Mesenchymal stem cell (in vitro differentiated cells and primary cell): ENCODE measurements at regions not wholly inside any gene's neighbourhood (a gene's known extent, or its start where the extent isn't known, plus 50 kb on each side); places are given as distances from the start of the nearest gene placed in this dataset.

Source experiments
- DNase-seq: peaks from one replicate; pipeline ENCODE4 v3.0.0-alpha.2; 2013
- H2AFZ ChIP-seq: one replicate; pipeline ENCODE4 v1.6.1; 2013; ENCODE audit warnings: low read depth, mild to moderate bottlenecking, control low read depth, inconsistent platforms, low read length, moderate library complexity
- H2AK5ac ChIP-seq: 2 replicates; pipeline ENCODE4 v1.6.1; 2013; ENCODE audit warnings: low read length, moderate library complexity, mild to moderate bottlenecking, inconsistent platforms; ENCODE audit not compliant: severe bottlenecking
- H2BK120ac ChIP-seq: one replicate; pipeline ENCODE4 v1.6.1; 2013; ENCODE audit warnings: low read depth, mild to moderate bottlenecking, inconsistent platforms, low read length, moderate library complexity
- H2BK12ac ChIP-seq, 2 experiments: one replicate each; pipeline ENCODE4 v1.6.1; 2013; ENCODE audit warnings: inconsistent platforms in 2 of 2, low read length in 2 of 2, mild to moderate bottlenecking in 2 of 2, moderate library complexity in 2 of 2, control low read depth in 1 of 2
- H2BK15ac ChIP-seq: one replicate; pipeline ENCODE4 v1.6.1; 2013; ENCODE audit warnings: mild to moderate bottlenecking, low read depth, inconsistent platforms; ENCODE audit not compliant: poor library complexity, severe bottlenecking
- H2BK5ac ChIP-seq: 2 replicates; pipeline ENCODE4 v1.6.1; 2013; ENCODE audit warnings: low read depth, mild to moderate bottlenecking, low read length, control low read depth, inconsistent platforms; ENCODE audit not compliant: poor library complexity, severe bottlenecking
- H3K14ac ChIP-seq, 2 experiments: one replicate each; pipeline ENCODE4 v1.6.1; 2013; ENCODE audit warnings: inconsistent platforms in 2 of 2, low read length in 2 of 2, control low read depth in 1 of 2, mild to moderate bottlenecking in 1 of 2, moderate library complexity in 1 of 2
- H3K18ac ChIP-seq, 2 experiments: one replicate each; pipeline ENCODE4 v1.6.1; 2013; ENCODE audit warnings: inconsistent platforms in 2 of 2, low read length in 2 of 2, control low read depth in 1 of 2, low read depth in 1 of 2, mild to moderate bottlenecking in 1 of 2
- H3K23ac ChIP-seq, 2 experiments: one replicate each; pipeline ENCODE4 v1.6.1; 2013; ENCODE audit warnings: inconsistent platforms in 2 of 2, low read length in 2 of 2, mild to moderate bottlenecking in 2 of 2, moderate library complexity in 2 of 2, control low read depth in 1 of 2
- H3K27ac ChIP-seq: 2 replicates; pipeline ENCODE4 v1.5.1; 2013; ENCODE audit warnings: mild to moderate bottlenecking, moderate library complexity, low read length, control low read depth, inconsistent platforms; ENCODE audit not compliant: poor library complexity, severe bottlenecking
- H3K27me3 ChIP-seq, 2 experiments: 2 replicates each; pipeline versions ENCODE4 v1.6.1 to v1.7.0; 2013; ENCODE audit warnings: low read length in 2 of 2, mild to moderate bottlenecking in 2 of 2, moderate library complexity in 2 of 2, control low read depth in 1 of 2, inconsistent platforms in 1 of 2; ENCODE audit not compliant: control insufficient read depth in 1 of 2, insufficient read depth in 1 of 2
- H3K36me3 ChIP-seq, 2 experiments: 2 replicates each; pipeline versions ENCODE4 v1.6.1 to v1.7.0; 2013; ENCODE audit warnings: low read length in 2 of 2, control low read depth in 1 of 2, inconsistent platforms in 1 of 2, low read depth in 1 of 2, mild to moderate bottlenecking in 1 of 2; ENCODE audit not compliant: insufficient read depth in 2 of 2, control insufficient read depth in 1 of 2
- H3K4ac ChIP-seq, 2 experiments: one replicate each; pipeline ENCODE4 v1.6.1; 2013; ENCODE audit warnings: inconsistent platforms in 2 of 2, low read length in 2 of 2, mild to moderate bottlenecking in 2 of 2, moderate library complexity in 2 of 2, control low read depth in 1 of 2, low read depth in 1 of 2
- H3K4me1 ChIP-seq: 2 replicates; pipeline ENCODE4 v1.6.1; 2013; ENCODE audit warnings: low read depth, low read length, control low read depth; ENCODE audit not compliant: control insufficient read depth, insufficient read depth
- H3K4me2 ChIP-seq: 2 replicates; pipeline ENCODE4 v1.6.1; 2013; ENCODE audit warnings: low read length, mild to moderate bottlenecking, inconsistent platforms; ENCODE audit not compliant: poor library complexity, severe bottlenecking
- H3K4me3 ChIP-seq, 2 experiments: 2 replicates each; pipeline versions ENCODE4 v1.5.1 to v1.7.0; 2013; ENCODE audit warnings: low read length in 2 of 2, mild to moderate bottlenecking in 2 of 2, control low read depth in 1 of 2, low read depth in 1 of 2; ENCODE audit not compliant: insufficient read depth in 1 of 2
- H3K79me1 ChIP-seq: replicated peaks from 2 replicates; pipeline ENCODE4 v1.6.1; 2013; ENCODE audit warnings: mild to moderate bottlenecking, control low read depth, low read length, inconsistent platforms; ENCODE audit not compliant: poor library complexity, severe bottlenecking
- H3K9ac ChIP-seq: 2 replicates; pipeline ENCODE4 v1.7.0; 2013; ENCODE audit warnings: mild to moderate bottlenecking, low read length, moderate library complexity
- H3K9me3 ChIP-seq: 2 replicates; pipeline ENCODE4 v1.7.0; 2013; ENCODE audit warnings: mild to moderate bottlenecking, low read length; ENCODE audit not compliant: control insufficient read depth
- H4K8ac ChIP-seq: one replicate; pipeline ENCODE4 v1.6.1; 2013; ENCODE audit warnings: inconsistent platforms, mild to moderate bottlenecking, low read length, moderate library complexity
- H4K91ac ChIP-seq: one replicate; pipeline ENCODE4 v1.6.1; 2013; ENCODE audit warnings: mild to moderate bottlenecking, low read length, inconsistent platforms
- WGBS: methylation state at CpG from one replicate; pipeline ENCODE4 v1.1.7; 2013; ENCODE audit warnings: mixed read lengths; 5-methylcytosine and 5-hydroxymethylcytosine counted together

DNA sequence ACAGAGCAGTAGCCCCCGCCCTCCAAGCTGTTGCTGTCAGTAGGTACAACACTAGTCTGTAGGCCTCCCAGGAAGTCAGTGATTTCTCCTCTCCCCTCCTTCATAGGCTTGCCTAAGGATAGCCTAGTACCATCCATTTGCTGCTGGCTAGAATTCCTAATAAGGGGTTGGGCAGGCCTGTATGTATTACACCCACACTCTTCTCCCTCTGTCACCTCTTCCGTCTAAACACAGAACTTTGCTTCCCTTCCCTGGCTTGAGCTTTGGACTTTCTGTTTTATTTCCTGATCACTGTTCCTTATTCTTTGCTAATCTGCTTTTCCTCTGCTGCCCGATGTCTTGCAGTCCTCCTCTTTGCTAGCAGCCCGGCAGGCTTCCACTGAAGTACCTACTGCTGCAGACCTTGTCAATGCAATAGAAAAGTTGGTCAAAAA, 93.4 kb upstream of the UMPS start:
- no peak overlapping the region for H3K4me3 ChIP-seq
- no peak overlapping the region for H4K8ac ChIP-seq
- H4K91ac ChIP-seq, result no peak overlapping the region
- no peak overlapping the region for H3K9ac ChIP-seq
- peaks cover 4 to 14% of the 10 kb centered on the region in 2 experiments for H3K27me3 ChIP-seq
- no peak overlapping the region for H2AK5ac ChIP-seq
- no peak overlapping the region for H3K23ac ChIP-seq
- no peak overlapping the region for H3K18ac ChIP-seq
- no peak overlapping the region for H3K27ac ChIP-seq
- no peak overlapping the region for H3K4me2 ChIP-seq
- H3K14ac ChIP-seq, result no peak overlapping the region
- no peak for DNase-seq
- no peak overlapping the region for H2BK12ac ChIP-seq
- H3K4ac ChIP-seq, result no peak overlapping the region
- H3K4me1 ChIP-seq, result no peaks in the 10 kb centered on the region
- peak overlapping the region; percentile 43 for H2AFZ ChIP-seq
- H3K36me3 ChIP-seq, result no peaks in the 10 kb centered on the region
- H2BK120ac ChIP-seq, result no peak overlapping the region
- no peaks in the 10 kb centered on the region for H3K9me3 ChIP-seq
- no peaks in the 10 kb centered on the region for H3K79me1 ChIP-seq
- no peak overlapping the region for H2BK5ac ChIP-seq
- H2BK15ac ChIP-seq, result no peak overlapping the region
- 77% methylated on average over 4 of the region's 4 CpGs for WGBS

DNA sequence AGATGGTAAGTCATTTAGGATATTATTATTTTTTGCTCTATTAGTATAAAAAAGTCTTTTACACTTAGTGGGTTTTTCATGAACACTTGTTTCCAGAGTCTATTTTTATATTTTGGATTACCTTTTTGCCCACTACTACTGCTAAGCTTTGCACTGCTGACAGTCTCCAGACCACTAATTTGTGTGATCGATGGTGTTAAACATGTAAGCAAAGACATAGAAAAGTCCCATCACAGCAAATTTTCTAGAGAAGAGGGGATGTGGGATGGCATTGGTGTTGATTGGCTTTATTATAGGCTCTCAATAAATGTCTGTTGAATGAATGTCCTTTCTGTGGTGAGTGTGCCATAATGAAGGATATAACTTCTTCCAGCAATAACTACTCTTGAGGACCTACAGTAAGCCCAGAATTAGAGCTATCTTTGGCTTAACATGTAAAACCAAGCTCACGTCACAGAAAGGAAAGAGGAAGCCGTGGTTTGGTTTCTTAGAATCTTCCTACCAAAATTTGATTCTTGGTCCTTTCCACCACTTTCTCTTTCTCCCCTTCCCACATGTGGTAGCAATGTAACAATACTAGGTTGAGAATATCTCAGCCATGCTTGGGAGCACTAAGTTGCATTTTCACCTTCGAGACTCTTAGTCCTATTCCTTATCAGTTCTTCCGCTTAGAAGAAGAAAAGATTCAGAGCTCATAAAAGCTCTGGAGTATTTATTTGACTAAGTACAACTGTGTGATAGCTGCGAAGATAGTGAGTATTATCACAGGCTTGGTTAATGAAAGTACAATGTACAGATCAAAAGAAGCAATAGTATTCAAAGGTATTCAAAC, 90.6 kb upstream of the UMPS start:
- H2BK12ac ChIP-seq, result no peak overlapping the region
- no peak overlapping the region for H4K8ac ChIP-seq
- no peak overlapping the region for H2AFZ ChIP-seq
- no peaks in the 10 kb centered on the region for H3K36me3 ChIP-seq
- H3K9me3 ChIP-seq, result no peaks in the 10 kb centered on the region
- H3K4me3 ChIP-seq, result no peak overlapping the region
- no peaks in the 10 kb centered on the region for H3K4me1 ChIP-seq
- DNase-seq, result no peak
- H3K4ac ChIP-seq, result no peak overlapping the region
- no peak overlapping the region for H3K9ac ChIP-seq
- H3K14ac ChIP-seq, result no peak overlapping the region
- no peak overlapping the region for H2BK120ac ChIP-seq
- no peak overlapping the region for H2BK5ac ChIP-seq
- peaks cover 4 to 14% of the 10 kb centered on the region in 2 experiments for H3K27me3 ChIP-seq
- no peak overlapping the region for H3K27ac ChIP-seq
- H2BK15ac ChIP-seq, result no peak overlapping the region
- no peak overlapping the region for H3K18ac ChIP-seq
- H3K23ac ChIP-seq, result no peak overlapping the region
- H2AK5ac ChIP-seq, result no peak overlapping the region
- H3K4me2 ChIP-seq, result no peak overlapping the region
- H3K79me1 ChIP-seq, result no peaks in the 10 kb centered on the region
- no peak overlapping the region for H4K91ac ChIP-seq
- WGBS, result 100% methylated on average over 3 of the region's 6 CpGs

DNA sequence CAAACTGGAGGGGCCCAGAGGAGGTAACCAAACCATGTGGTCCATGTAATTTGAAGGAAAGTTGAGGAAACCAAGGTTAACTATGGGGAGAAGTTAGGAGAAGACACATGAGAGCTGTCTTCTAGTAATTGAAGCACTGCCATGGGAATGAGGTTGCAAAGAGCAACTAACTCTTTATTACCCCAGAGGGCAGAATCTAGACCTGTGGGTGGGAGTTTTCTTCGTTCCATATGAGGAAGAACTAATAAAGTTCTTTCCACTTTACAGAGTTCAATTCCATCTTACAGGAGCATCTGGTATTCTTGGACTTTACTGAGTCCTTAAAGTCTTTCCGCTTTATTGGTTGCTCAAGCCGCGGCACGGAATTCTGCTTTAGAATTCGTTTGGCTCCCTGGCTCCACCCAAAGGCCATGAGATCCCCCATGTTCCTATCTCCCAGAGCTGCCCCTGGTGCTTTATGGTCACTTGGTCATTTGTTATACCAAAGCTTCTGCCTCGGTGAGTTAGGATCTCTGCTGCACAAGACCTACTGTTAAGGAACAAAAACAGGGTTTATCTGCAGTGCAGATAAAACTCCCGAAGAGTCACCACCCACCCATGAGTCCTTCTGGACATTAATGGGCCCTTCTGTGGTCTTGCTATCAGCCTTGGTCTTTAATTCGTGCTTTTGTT, 89.5 kb upstream of the UMPS start:
- no peak overlapping the region for H3K4me3 ChIP-seq
- H3K27me3 ChIP-seq, result peaks cover 4 to 14% of the 10 kb centered on the region in 2 experiments
- no peak overlapping the region for H3K14ac ChIP-seq
- H2AFZ ChIP-seq, result no peak overlapping the region
- H2AK5ac ChIP-seq, result no peak overlapping the region
- H2BK15ac ChIP-seq, result no peak overlapping the region
- no peak overlapping the region for H3K23ac ChIP-seq
- no peak overlapping the region for H2BK120ac ChIP-seq
- DNase-seq, result no peak
- no peak overlapping the region for H3K9ac ChIP-seq
- no peak overlapping the region for H3K18ac ChIP-seq
- H3K4ac ChIP-seq, result no peak overlapping the region
- H2BK5ac ChIP-seq, result no peak overlapping the region
- H3K9me3 ChIP-seq, result no peaks in the 10 kb centered on the region
- H3K4me2 ChIP-seq, result no peak overlapping the region
- H4K91ac ChIP-seq, result no peak overlapping the region
- H2BK12ac ChIP-seq, result no peak overlapping the region
- H3K36me3 ChIP-seq, result no peaks in the 10 kb centered on the region
- WGBS, result 87% methylated on average over 9 of the region's 9 CpGs
- H4K8ac ChIP-seq, result no peak overlapping the region
- no peaks in the 10 kb centered on the region for H3K4me1 ChIP-seq
- H3K27ac ChIP-seq, result no peak overlapping the region
- H3K79me1 ChIP-seq, result no peaks in the 10 kb centered on the region

DNA sequence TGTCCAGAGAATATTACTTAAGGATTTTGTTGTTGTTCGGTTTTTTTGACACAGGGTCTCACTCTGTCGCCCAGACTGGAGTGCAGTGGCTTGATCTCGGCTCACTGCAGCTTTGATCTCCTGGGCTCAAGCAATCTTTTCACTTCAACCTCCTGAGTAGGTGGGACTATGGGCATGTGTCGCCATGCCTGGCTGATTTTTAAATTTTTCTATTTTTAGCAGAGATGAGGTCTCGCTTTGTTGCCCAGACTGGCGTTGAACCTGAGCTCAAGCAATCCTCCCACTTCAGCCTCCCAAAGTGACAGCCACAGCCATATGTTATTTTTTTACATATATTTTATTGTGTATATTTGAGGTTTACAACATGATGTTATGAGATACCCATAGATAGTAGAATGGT, 86.8 kb upstream of the UMPS start:
- Histone ChIP-seq H3K4me3 (no peak overlapping the region), H3K27me3 (peaks cover 4 to 14% of the 10 kb centered on the region in 2 experiments), H2AFZ (no peak overlapping the region), H4K91ac (no peak overlapping the region), H3K4me2 (no peak overlapping the region), H3K4me1 (no peaks in the 10 kb centered on the region), H4K8ac (no peak overlapping the region), H3K14ac (no peak overlapping the region), H3K27ac (no peak overlapping the region), H2AK5ac (no peak overlapping the region), H2BK120ac (no peak overlapping the region), H3K9me3 (no peaks in the 10 kb centered on the region), H3K9ac (no peak overlapping the region), H3K4ac (no peak overlapping the region), H3K23ac (no peak overlapping the region), H2BK12ac (no peak overlapping the region), H2BK15ac (no peak overlapping the region), H3K36me3 (no peaks in the 10 kb centered on the region), H3K79me1 (no peaks in the 10 kb centered on the region), H3K18ac (no peak overlapping the region), H2BK5ac (no peak overlapping the region)
- 100% methylated on average over 4 of the region's 6 CpGs for WGBS
- no peak for DNase-seq
